KOPT-K1 (cell line): ENCODE measurements at regions not wholly inside any gene's neighbourhood (a gene's known extent, or its start where the extent isn't known, plus 50 kb on each side); places are given as distances from the start of the nearest gene placed in this dataset.
"Not testable (repeated sequence)": the region's sequence is repeated elsewhere in the genome, so short reads cannot be mapped to it uniquely, and the experiment has no call there.

Source experiments
- H3K27ac ChIP-seq: fragments of 200-600 bp; sonication (generic); 2 replicates; pipeline ENCODE4 v1.5.1; 2016; ENCODE audit warnings: antibody characterized with exemption, mild to moderate bottlenecking, low read depth, low read length; ENCODE audit not compliant: poor library complexity, severe bottlenecking
- H3K36me3 ChIP-seq: fragments of 200-600 bp; sonication (generic); 2 replicates; pipeline ENCODE4 v1.5.1; 2017; ENCODE audit warnings: antibody characterized with exemption, mild to moderate bottlenecking, low read length, moderate library complexity; ENCODE audit not compliant: insufficient read depth
- H3K9me3 ChIP-seq: fragments of 200-600 bp; sonication (generic); 2 replicates; pipeline ENCODE4 v1.5.1; 2017; ENCODE audit warnings: antibody characterized with exemption, low read length, mild to moderate bottlenecking; ENCODE audit not compliant: insufficient read depth, poor library complexity, severe bottlenecking

GRCh38 chr5:14992751-14993458 is 121.3 kb upstream of the ANKH start:
- H3K9me3 ChIP-seq, H3K27ac ChIP-seq, H3K36me3 ChIP-seq: not testable (repeated sequence)

GRCh38 chr5:14988223-14988622 is 116.6 kb upstream of the ANKH start:
- H3K27ac ChIP-seq, result no peak overlapping the region
- H3K36me3 ChIP-seq, result no peaks in the 10 kb centered on the region
- no peaks in the 10 kb centered on the region for H3K9me3 ChIP-seq

DNA sequence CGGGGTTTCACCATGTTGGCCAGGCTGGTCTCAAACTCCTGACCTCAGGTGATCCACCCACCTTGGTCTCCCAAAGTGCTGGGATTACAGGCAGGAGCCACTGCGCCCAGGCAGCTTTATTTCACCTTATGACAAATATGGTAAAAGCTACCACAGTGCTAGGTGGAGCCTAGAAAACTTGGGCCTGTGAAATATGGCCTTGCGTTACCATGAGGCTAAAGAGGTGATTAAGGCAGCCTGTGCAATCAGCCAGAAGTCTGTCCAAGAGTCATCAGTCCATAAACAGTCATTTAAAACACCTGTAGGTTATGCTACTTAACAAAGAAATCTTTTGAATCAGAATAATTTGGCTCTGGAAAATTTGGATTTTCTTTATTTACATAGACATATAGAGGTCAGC is 114.8 kb upstream of the ANKH start:
- H3K36me3 ChIP-seq, result no peaks in the 10 kb centered on the region
- no peak overlapping the region for H3K27ac ChIP-seq
- H3K9me3 ChIP-seq, result peaks cover 3% of the 10 kb centered on the region

- Histone ChIP-seq H3K27ac (peak overlapping the region; percentile 3), H3K36me3 (no peaks in the 10 kb centered on the region), H3K9me3 (peaks cover 9% of the 10 kb centered on the region)
Measured at GRCh38 chr5:14983666-14984441, 112.3 kb upstream of the ANKH start.

DNA sequence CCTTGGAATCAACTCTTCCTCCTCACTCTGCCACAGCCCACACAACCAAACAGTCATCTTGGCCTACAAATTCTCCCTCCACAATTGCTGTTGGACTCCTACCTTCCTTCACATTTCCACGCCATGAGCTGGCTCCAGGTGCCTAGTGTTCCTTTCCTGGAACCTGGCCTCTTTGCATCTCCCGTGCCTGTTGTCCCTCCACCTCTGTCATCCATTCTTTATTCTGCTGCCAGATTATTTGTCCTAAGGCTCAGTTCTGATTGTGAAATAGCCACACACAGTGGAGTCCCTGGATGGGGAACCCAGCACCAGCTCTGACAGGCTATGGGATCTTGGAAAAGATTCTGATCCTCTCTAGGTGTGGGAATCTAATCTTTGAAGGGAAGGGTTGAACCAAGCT is 109.1 kb upstream of the ANKH start:
- H3K36me3 ChIP-seq, result no peaks in the 10 kb centered on the region
- H3K9me3 ChIP-seq, result peaks cover 17% of the 10 kb centered on the region
- no peak overlapping the region for H3K27ac ChIP-seq

- H3K9me3 ChIP-seq, result peaks cover 17% of the 10 kb centered on the region
Measured at GRCh38 chr5:14977058-14977685, 105.6 kb upstream of the ANKH start.

DNA sequence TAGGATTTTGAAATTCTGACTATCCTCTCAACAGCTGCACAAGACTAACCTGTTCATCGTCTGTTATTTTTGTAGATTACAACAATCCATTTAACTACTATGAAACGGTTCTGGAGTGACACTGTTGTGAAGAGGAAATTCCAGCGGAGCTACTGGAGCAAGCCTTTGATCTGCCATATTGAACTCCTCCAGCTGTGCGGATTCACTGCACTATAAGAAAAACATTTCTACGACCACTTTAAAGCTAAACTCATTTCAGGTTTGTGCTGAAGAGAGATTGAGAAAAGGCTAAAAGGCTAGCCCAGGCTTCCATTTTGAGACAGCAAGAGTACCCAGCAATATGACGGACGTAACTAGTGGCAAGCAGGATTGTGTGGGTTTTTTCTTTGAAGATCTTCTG is 104.9 kb upstream of the ANKH start:
- Histone ChIP-seq H3K27ac (no peak overlapping the region), H3K36me3 (no peaks in the 10 kb centered on the region), H3K9me3 (peaks cover 15% of the 10 kb centered on the region)

More at GRCh38 chr5:14977058-14977685, 105.6 kb upstream of the ANKH start:
- no peaks in the 10 kb centered on the region for H3K36me3 ChIP-seq
- no peak overlapping the region for H3K27ac ChIP-seq

GRCh38 chr5:14971873-14972272 is 100.3 kb upstream of the ANKH start:
- Histone ChIP-seq H3K9me3 (no peaks in the 10 kb centered on the region), H3K36me3 (no peaks in the 10 kb centered on the region), H3K27ac (no peak overlapping the region)

GRCh38 chr5:14968796-14969195 is 97.2 kb upstream of the ANKH start:
- no peaks in the 10 kb centered on the region for H3K36me3 ChIP-seq
- no peak overlapping the region for H3K27ac ChIP-seq
- no peaks in the 10 kb centered on the region for H3K9me3 ChIP-seq

DNA sequence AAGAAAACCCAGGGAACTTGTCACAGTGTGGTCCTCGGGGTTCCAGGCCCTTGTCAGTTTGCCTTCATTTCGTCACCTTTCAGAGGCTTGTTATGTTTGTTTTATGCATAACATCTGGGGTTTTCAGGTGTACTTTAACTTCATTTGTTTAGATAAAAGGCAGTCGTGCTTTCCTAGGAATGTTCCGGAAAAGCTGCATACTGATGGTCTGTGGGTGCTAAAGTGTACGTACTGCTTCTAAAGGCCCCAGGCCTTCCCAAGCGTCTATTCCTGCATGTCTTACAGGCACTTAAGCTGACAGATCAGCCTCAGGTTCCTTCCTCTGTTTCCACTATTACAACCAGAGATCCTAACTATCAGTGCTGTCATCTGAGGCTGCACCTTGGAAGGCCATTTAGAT is 95.6 kb upstream of the ANKH start:
- H3K9me3 ChIP-seq, result no peaks in the 10 kb centered on the region
- H3K36me3 ChIP-seq, result no peaks in the 10 kb centered on the region
- no peak overlapping the region for H3K27ac ChIP-seq

- Histone ChIP-seq H3K36me3 (no peaks in the 10 kb centered on the region), H3K9me3 (no peaks in the 10 kb centered on the region), H3K27ac (no peak overlapping the region)
Measured at GRCh38 chr5:14965815-14966214, 94.2 kb upstream of the ANKH start.

DNA sequence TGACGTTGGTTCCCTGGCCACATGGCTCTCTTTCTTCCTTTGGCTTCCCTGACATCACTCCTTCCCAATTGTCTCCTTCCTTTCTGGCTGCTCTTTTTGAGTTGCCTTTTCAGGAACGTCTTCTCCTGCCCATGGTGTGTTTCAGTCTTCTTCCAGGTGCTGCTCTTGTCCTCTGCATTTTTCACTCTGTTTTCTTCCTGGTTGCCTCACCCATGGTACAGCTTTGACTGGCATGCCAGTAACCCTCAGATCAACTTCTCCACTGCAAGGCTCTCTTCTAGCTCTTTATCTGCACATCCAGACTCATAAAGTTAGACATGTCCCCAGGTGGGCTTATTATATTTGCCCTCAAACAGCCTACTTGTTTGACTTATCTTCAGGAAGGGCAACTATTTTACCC is 91.0 kb upstream of the ANKH start:
- Histone ChIP-seq H3K9me3 (no peaks in the 10 kb centered on the region), H3K27ac (no peak overlapping the region), H3K36me3 (no peaks in the 10 kb centered on the region)

DNA sequence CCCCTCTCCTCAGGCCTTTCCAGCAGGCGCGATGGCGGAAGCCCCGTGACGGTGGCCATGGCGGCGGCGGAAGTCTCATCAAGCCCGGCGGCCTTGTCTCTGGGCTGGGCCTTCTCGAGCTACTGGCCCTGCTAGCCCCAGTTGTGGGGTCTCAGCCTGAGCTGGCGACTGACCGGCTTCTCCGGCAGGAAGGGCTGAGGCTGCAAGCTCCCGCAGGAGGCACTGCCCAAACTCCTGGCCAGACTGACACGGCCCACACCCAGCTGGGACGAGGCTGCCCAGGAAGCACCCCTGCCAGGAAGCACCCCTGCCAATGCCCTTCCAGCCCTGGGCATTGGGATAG is 88.5 kb upstream of the ANKH start:
- Histone ChIP-seq H3K9me3 (no peaks in the 10 kb centered on the region), H3K27ac (no peak overlapping the region), H3K36me3 (no peaks in the 10 kb centered on the region)

- Histone ChIP-seq H3K9me3 (no peaks in the 10 kb centered on the region), H3K36me3 (no peaks in the 10 kb centered on the region), H3K27ac (no peak overlapping the region)
Measured at GRCh38 chr5:14959399-14960119, 88.0 kb upstream of the ANKH start.

DNA sequence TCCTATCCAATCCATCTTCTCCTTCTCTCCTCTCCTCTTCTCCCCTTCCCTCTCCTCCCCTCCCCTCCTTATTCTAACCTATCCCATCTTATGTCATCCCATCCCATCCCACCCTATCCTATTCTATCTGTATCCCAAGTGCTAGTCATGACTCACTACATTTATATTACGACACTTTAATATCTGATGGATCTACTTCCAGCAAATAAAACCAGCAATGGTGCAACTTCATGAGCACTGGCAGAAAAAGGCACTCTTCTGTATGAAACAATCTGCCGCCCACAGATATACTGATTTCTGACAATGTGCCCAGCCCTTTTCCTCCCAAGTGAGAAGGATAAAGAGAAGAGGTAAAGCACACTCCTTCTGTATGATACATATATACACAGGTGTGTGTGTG is 86.6 kb upstream of the ANKH start:
- no peaks in the 10 kb centered on the region for H3K36me3 ChIP-seq
- H3K27ac ChIP-seq, result no peak overlapping the region

More for the DNA sequence above, 86.6 kb upstream of the ANKH start:
- no peaks in the 10 kb centered on the region for H3K9me3 ChIP-seq
